Suppressor macrophage (primary cell): ENCODE measurements at regions not wholly inside any gene's neighbourhood (a gene's known extent, or its start where the extent isn't known, plus 50 kb on each side); places are given as distances from the start of the nearest gene placed in this dataset.

ENCODE experiments used
- DNase-seq, 4 experiments: peaks; one replicate each; pipeline ENCODE4 v3.0.0-alpha.2; 2020 to 2022

GRCh38 chr4:53713767-53714166 lies 122.5 kb upstream of the LNX1 start:
- DNase-seq, result no peak

- no peak for DNase-seq
Measured at GRCh38 chr4:53713296-53713695, 122.0 kb upstream of the LNX1 start.

- no peak for DNase-seq
Measured at GRCh38 chr4:53712408-53713020, 121.2 kb upstream of the LNX1 start.

GRCh38 chr4:53711926-53712325 lies 120.6 kb upstream of the LNX1 start:
- no peak for DNase-seq

- DNase-seq, result no peak
Measured at GRCh38 chr4:53709693-53710092, 118.4 kb upstream of the LNX1 start.

GRCh38 chr4:53707491-53707890 lies 116.2 kb upstream of the LNX1 start:
- no peak for DNase-seq

- DNase-seq, result peak; percentile 41 to 78 (median 55)
Measured at GRCh38 chr4:53706422-53707032, 115.2 kb upstream of the LNX1 start.

GRCh38 chr4:53705972-53706371 lies 114.7 kb upstream of the LNX1 start:
- no peak for DNase-seq

- DNase-seq, result no peak
Measured at GRCh38 chr4:53705151-53705764, 114.0 kb upstream of the LNX1 start.

- no peak for DNase-seq
Measured at GRCh38 chr4:53704329-53704728, 113.0 kb upstream of the LNX1 start.

GRCh38 chr4:53703267-53703655 lies 112.0 kb upstream of the LNX1 start:
- DNase-seq, result no peak

GRCh38 chr4:53702334-53703266 lies 111.3 kb upstream of the LNX1 start:
- peak; percentile 28 to 68 (median 58) for DNase-seq

- DNase-seq, result peak in 2 of 4 experiments; percentile 11 to 13
Measured at GRCh38 chr4:53701260-53701659, 110.0 kb upstream of the LNX1 start.

GRCh38 chr4:53699310-53699709 lies 108.0 kb upstream of the LNX1 start:
- peak in 3 of 4 experiments; percentile 16 to 53 (median 47) for DNase-seq

GRCh38 chr4:53697016-53697685 lies 105.9 kb upstream of the LNX1 start:
- no peak for DNase-seq

GRCh38 chr4:53695540-53696463 lies 104.5 kb upstream of the LNX1 start:
- DNase-seq, result peak in 2 of 4 experiments; percentile 29 to 51

- DNase-seq, result no peak
Measured at GRCh38 chr4:53694666-53695065, 103.4 kb upstream of the LNX1 start.

GRCh38 chr4:53693909-53694308 lies 102.6 kb upstream of the LNX1 start:
- no peak for DNase-seq

- DNase-seq, result no peak
Measured at GRCh38 chr4:53693408-53693807, 102.1 kb upstream of the LNX1 start.

- DNase-seq, result peak; percentile 69 to 87 (median 73)
Measured at GRCh38 chr4:53688186-53688790, 97.0 kb upstream of the LNX1 start.

GRCh38 chr4:53686521-53686920 lies 95.2 kb upstream of the LNX1 start:
- peak in 1 of 4 experiments; percentile 25 for DNase-seq
